ENCODE measurements at regions not wholly inside any gene's neighbourhood (a gene's known extent, or its start where the extent isn't known, plus 50 kb on each side); places are given as distances from the start of the nearest gene placed in this dataset.
"Not testable (repeated sequence)": the region's sequence is repeated elsewhere in the genome, so short reads cannot be mapped to it uniquely, and the experiment has no call there.

GRCh38 chr20:16864069-16864468 lies 115.9 kb downstream of the OTOR start:
- no peak for DNase-seq (ENCODE audit: low read depth in 3 of 3)

GRCh38 chr20:16864963-16865362 lies 116.8 kb downstream of the OTOR start:
- DNase-seq (ENCODE audit: low read depth in 3 of 3), result no peak

DNA sequence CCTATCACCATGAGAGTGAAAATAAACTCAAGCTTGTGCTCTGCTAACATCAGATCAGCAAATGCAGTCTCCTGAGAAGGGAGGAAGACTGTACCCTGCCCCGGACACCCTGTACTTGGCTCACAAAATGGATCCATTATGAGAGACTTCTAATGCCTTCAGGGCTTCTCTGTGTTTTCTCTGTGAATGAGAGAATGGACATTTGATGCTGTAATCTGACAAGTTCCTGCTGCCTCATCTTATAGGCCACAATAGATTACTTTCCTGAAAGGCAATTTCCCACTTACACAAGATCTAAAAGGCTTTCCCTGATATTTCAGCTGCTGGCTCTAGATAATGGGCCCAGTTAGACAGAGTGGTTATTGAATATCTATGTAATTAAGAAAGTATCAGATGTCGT lies 117.2 kb downstream of the OTOR start:
- no peak for DNase-seq (ENCODE audit: low read depth in 3 of 3)

DNA sequence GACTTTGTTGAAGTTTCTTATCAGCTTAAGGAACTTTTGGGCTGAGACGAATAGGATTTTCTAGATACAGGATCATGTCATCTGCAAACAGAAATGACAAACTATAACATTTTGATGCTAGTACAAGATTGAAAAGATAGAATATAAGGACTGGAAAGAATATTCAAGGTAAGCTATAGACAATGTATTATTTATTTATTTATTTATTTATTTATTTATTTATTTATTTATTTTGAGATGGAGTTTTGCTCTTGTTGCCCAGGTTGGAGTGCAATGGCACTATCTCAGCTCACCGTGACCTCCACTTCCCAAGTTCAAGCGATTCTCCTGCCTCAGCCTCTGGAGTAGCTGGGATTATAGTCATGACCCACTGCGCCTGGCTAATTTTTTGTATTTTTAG lies 125.0 kb downstream of the OTOR start:
- not testable (repeated sequence) for DNase-seq (ENCODE audit: low read depth in 3 of 3)

DNA sequence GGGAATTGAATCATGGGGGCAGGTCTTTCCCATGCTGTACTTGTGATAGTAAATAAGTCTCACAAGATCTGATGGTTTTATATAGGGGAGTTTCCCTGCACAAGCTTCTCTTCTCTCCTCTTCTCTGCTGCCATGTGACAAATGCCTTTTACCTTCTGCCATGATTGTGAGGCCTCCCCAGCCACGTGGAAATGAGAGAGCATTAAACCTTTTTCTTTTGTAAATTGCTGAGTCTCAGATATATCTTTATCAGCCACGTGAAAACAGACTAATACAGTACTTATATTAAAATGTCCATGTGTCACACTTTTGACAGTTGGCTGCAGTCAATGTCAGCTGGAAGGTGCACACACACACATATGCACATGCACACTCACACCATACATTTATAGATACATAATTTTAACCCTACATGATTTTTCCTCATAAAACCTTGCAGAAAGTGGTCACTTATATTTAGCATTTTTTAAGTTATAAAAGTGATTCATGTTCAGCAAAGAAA lies 128.9 kb downstream of the OTOR start:
- DNase-seq (ENCODE audit: low read depth in 3 of 3), result no peak

- no peak for DNase-seq (ENCODE audit: low read depth in 3 of 3)
These were observed 137.6 kb downstream of the OTOR start for GRCh38 chr20:16885746-16886145.

- DNase-seq (ENCODE audit: low read depth in 3 of 3), result no peak
These were observed 150.3 kb downstream of the OTOR start for GRCh38 chr20:16898433-16898832.

DNA sequence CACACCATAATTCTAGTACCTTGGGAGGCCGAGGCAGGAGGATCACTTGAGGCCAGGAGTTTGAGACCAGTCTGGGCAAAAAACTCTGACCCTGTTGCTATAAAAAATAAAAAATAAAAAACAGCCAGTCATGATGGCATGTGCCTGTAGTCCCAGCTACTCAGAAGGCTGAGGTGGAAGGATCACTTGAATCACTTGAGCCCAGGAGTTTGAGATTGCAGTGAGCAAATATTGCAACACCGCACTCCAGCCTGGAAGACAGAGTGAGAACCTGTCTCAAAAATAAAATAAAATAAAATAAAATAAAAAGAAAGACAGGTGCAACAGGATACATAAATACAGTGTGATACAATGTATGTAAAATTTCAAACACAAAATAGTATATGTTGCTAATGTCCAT lies 154.5 kb downstream of the OTOR start:
- DNase-seq (ENCODE audit: low read depth in 3 of 3), result no peak

DNA sequence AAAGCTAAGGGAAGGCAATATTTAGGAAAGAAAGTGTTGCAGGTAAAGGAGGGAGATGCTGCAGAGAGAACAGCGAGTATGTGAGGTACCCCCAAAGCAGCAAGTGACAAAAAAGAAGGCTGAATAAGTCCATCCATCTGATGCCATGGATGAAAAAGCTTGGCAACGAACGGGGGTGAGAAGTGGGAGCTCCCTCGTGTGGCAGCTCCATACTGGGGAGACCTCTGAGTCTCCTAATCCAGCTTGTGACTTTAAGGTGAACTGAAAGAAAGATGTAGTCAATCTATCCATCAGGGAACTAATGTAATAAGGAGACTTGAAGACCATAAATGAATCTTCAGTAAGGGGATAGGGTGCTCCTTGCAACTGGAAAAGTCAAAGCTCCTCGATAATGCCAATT lies 156.6 kb downstream of the OTOR start:
- DNase-seq (ENCODE audit: low read depth in 3 of 3), result no peak

DNA sequence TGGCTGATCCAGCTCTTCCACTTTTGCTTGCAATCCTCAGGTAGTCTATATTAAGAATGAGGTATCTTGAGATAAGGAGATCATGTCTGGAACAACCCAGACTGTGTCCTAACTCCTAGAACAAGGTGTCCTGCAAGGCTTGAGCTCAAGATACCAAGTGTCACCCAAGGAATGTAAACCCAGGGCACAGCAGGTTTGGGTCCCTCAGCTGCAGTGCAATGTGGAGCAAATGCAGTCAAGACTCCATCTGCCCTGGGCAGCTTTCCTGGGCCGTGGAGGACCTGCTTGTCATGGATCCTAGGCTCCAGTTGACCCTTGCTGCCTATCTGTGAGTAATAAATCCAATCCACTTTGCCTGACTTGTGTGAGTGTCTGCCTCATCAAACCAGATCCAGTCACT lies 166.1 kb downstream of the OTOR start:
- no peak for DNase-seq (ENCODE audit: low read depth in 3 of 3)

- DNase-seq (ENCODE audit: low read depth in 3 of 3), result no peak
These were observed 168.0 kb downstream of the OTOR start for GRCh38 chr20:16916165-16916564.

DNA sequence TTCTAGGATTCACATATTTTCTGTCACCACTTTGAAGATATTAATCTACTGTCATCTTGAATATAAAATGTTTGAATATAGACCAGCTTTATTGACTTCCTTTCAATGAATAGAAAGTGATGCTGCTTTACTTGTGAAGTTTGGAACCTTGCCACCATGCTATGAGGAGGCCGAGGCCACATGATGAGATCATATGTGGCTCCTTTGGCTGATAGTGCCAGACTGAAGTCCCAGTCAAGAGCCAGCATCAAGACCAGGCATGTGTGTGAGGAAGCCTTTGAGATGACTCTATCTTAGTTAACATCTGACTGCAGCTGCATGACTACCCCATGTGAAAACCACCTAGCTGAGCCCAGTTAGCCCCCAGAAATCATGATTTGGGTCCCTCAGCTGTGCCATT lies 169.5 kb downstream of the OTOR start:
- DNase-seq (ENCODE audit: low read depth in 3 of 3), result no peak

DNA sequence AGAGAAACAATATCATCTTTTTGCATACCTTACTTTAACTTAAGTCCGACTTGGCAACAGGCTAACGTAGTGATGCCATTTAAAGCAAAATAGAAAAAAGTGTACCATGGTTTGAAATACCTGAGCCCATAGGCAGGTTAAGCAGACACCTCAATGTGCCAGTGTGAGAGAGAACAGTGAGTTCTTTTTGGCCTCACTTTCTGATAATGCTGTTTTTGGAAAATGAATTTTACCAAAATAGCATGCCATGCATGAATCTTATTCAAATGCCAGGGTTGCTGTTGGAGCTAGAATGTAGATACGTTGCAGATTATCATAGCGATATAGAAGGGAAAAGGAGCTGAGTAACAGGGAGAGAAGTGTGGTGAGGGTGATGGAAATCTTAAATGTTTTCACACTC lies 170.2 kb downstream of the OTOR start:
- DNase-seq (ENCODE audit: low read depth in 3 of 3), result no peak

- no peak for DNase-seq (ENCODE audit: low read depth in 3 of 3)
These were observed 171.7 kb downstream of the OTOR start for GRCh38 chr20:16919841-16920240.

DNA sequence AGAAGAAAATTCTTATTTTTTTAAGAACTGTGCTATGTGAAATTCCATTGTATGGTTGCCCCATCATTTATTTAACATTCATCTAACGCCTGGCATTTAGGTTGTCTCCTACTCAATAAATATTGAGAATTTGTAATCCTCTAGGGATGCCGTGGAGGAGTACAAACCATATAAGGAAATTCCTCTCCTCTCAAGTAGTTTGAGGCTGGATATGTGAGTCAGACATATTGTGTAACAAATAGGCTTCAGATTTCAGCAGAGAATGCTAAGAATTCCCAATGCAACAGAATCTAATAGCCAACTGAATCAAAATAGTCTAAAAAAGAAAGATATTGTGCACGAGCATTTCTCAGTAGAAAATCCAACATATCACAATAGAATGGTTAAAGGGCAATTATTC lies 174.7 kb downstream of the OTOR start:
- DNase-seq (ENCODE audit: low read depth in 3 of 3), result no peak

DNA sequence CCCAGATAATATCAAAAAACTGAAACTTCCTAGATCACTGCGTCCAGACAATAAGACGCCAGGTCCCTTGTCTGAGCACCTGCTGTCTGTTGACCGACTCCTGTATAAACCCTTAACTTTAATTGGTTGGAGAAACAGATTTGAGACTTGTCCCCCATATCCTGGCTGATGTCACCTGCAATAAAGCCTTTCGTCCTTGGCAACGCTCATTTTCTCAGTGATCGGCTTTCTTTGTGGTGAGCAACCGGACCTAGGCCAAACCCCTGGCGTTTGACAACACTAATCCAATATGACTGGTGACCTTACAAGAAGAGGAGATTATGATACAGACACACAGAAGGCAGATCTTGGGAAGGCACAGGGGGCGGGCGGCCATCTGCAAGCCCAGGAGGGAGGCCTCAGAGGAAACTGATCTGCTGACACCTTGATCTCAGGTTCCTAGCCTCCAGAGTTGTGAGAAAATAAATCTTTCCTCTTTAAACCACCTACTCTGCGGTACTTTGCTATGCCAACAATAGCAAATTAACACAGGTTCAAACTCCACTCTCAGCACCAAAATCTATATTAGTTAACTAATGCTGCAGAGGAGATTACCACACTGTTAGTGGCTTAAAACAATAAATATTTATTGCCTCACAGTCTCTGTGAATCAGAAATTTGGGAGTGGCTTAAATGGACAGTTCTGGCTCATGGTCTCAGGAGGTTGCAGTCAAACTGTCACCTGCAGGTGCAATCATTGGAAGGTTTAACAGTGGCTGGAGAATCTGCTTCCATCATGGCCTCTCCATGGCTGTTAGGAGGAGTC lies 178.7 kb downstream of the OTOR start:
- no peak for DNase-seq (ENCODE audit: low read depth in 3 of 3)

DNA sequence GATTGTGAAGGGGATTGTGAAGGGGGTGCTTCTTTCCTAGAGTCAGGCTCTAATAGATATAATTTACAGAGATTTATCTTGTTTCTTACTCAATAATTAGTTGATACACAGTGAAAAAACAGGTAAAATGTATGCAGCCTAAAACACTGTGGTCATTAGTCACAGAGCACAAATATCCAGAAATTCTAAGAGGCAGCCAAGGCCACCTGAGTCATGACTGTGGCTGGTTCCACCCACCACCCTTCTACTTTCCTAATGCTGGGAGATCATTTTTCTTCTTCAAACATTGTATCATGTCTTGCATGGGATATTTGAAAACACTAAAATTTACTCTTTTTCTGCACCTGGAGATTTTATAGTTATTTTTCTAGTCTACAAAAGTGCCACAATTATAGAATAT lies 181.6 kb downstream of the OTOR start:
- DNase-seq (ENCODE audit: low read depth in 3 of 3), result no peak

DNA sequence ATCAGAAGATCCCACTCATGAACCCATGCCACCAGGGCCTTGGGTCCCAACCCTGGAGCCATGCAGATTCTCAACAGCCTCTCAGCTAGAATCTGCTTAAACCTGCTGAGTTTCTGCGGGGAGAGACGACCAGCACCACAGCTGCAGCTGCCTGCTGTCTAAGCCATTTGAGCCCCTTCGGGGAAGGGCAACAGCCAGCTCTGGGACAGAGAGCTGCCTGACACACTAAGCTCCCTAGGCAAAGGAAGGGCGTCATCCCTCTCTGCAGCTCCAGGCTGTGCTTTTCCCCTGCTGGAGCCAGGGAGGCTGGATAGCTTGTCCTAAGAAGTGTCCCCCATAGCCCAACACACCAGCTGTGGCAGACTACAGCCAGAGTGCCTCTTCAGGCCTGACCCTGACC lies 182.5 kb downstream of the OTOR start:
- no peak for DNase-seq (ENCODE audit: low read depth in 3 of 3)

GRCh38 chr20:16939051-16939450 lies 190.9 kb downstream of the OTOR start:
- DNase-seq (ENCODE audit: low read depth in 3 of 3), result no peak

DNA sequence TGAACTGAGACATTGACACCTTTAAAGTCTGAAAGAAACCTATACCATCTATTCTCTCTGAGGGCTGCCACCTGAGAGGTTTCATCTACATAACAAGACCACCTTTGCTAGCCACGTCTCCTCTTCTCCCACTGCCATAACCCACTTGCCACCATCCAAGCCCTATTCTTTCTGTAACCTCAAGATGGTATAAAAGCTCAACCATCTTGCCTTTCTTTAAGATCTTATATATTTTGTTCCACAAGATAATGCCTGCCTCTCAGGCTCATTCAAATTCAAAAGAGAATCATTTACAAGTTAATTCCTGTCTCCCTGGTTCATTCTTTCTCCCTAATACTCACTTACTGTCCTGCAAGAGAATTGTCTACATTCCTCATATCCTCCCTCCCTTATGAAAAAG lies 192.5 kb downstream of the OTOR start:
- DNase-seq (ENCODE audit: low read depth in 3 of 3), result no peak

DNA sequence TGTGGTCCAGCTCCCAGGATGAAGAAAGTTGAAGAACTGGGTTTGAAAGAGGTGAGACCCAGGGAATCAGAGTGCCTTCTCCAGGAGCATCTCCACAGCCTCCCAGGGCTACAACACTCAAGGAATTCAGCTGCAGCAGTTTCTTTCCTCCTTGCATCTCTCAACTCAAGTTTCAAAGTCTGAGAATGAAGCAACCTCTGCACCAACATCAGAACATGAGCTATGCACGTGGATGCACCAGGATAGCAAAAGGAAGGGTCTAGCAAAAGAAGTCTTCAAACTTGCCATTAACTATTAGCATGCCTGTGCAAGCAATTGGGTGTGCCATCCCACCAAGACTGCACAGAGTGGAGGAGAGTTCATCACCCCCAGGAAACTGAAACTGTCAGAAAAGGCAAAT lies 193.9 kb downstream of the OTOR start:
- no peak for DNase-seq (ENCODE audit: low read depth in 3 of 3)

- no peak for DNase-seq (ENCODE audit: low read depth in 3 of 3)
These were observed 194.6 kb downstream of the OTOR start for GRCh38 chr20:16942756-16943155.

- DNase-seq (ENCODE audit: low read depth in 3 of 3), result no peak
These were observed 196.6 kb downstream of the OTOR start for GRCh38 chr20:16944745-16945144.

DNA sequence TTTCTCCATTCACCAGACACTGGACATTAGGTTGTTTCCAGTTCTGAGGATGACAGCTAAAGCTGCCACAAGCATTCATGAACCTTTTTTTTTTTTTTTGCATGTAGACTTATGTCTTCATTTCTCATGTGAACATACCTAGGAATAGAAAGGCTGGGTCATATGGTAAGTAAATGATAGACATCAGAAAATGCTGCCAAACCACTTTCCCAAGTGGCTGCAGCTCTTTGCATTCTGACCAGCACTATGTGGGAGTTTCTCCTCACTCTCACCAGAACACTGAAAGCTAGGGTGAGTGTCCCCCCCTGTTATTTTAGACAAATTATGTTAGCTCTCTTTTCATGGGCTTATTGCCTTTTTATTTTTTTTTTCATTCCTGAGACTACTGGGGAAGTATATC lies 197.5 kb downstream of the OTOR start:
- DNase-seq (ENCODE audit: low read depth in 3 of 3), result no peak
